Adipocyte (in vitro differentiated cells): ENCODE measurements at regions not wholly inside any gene's neighbourhood (a gene's known extent, or its start where the extent isn't known, plus 50 kb on each side); places are given as distances from the start of the nearest gene placed in this dataset.

Source experiments
- DNase-seq: peaks from one replicate; pipeline ENCODE4 v3.0.0-alpha.2; 2015; ENCODE audit warnings: low read depth
- H3K27me3 ChIP-seq: replicated peaks from 2 replicates; pipeline ENCODE4 v1.7.0; 2013; ENCODE audit warnings: mild to moderate bottlenecking, low read length, moderate library complexity; ENCODE audit not compliant: control insufficient read depth, insufficient read depth
- H3K36me3 ChIP-seq: 2 replicates; pipeline ENCODE4 v1.7.0; 2013; ENCODE audit warnings: low read length, mild to moderate bottlenecking, moderate library complexity; ENCODE audit not compliant: control insufficient read depth, insufficient read depth, severe bottlenecking
- H3K4me1 ChIP-seq: 2 replicates; pipeline ENCODE4 v1.7.0; 2013; ENCODE audit warnings: mild to moderate bottlenecking, low read length, moderate library complexity; ENCODE audit not compliant: control insufficient read depth, insufficient read depth
- H3K4me3 ChIP-seq: 2 replicates; pipeline ENCODE4 v1.7.0; 2013; ENCODE audit warnings: mild to moderate bottlenecking, low read length, moderate library complexity
- H3K9ac ChIP-seq: 2 replicates; pipeline ENCODE4 v1.7.0; 2013; ENCODE audit warnings: mild to moderate bottlenecking, low read length, moderate library complexity
- H3K9me3 ChIP-seq: 2 replicates; pipeline ENCODE4 v1.7.0; 2013; ENCODE audit warnings: mild to moderate bottlenecking, low read length, moderate library complexity; ENCODE audit not compliant: control insufficient read depth

DNA sequence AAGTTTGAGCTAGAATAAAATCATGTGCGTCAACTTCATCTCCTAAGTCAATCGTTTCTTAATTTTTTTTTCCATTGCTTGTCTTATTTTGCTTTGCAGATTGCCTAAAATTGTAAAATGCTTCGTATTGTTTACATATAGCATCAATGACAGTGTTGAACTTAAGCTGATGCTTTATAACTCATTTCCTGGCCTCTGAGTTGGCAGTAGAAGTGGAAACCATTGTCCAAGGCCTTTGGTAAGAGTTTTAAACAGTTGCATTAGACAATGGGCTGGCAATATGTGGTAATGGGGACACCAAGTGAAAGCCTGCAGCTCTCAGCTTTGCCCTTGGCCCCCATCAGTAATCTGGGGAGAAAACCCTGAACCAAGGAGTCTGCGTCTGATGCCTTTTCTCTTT is 154.8 kb upstream of the GAS1 start:
- H3K36me3 ChIP-seq = no peaks in the 10 kb centered on the region
- no peaks in the 10 kb centered on the region for H3K27me3 ChIP-seq
- H3K4me1 ChIP-seq = peaks cover 11% of the 10 kb centered on the region
- no peak overlapping the region for H3K4me3 ChIP-seq
- no peak for DNase-seq
- no peaks in the 10 kb centered on the region for H3K9me3 ChIP-seq
- H3K9ac ChIP-seq = no peak overlapping the region

DNA sequence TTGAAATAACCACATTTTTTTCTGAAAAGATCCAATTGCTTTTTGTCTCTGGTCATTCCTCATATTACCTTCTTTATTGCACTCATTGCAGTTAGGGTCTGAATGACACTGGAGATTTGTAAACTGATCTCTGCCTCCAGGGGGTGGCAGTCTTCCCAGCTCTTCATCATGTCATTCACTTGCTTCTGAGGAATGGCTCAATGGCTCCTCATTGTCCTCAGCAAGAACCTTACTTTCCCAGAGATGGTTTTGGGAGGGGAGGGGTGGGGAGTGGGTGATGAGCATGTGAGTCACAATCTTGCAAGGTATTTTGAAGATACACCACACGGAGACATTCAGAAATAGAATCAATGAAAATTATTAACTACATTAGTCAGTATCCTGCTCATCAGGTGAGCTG is 159.8 kb upstream of the GAS1 start:
- Histone ChIP-seq H3K4me1 (peaks cover 25% of the 10 kb centered on the region), H3K36me3 (no peaks in the 10 kb centered on the region), H3K9ac (no peak overlapping the region), H3K27me3 (no peaks in the 10 kb centered on the region), H3K9me3 (no peaks in the 10 kb centered on the region), H3K4me3 (no peak overlapping the region)
- DNase-seq = no peak

DNA sequence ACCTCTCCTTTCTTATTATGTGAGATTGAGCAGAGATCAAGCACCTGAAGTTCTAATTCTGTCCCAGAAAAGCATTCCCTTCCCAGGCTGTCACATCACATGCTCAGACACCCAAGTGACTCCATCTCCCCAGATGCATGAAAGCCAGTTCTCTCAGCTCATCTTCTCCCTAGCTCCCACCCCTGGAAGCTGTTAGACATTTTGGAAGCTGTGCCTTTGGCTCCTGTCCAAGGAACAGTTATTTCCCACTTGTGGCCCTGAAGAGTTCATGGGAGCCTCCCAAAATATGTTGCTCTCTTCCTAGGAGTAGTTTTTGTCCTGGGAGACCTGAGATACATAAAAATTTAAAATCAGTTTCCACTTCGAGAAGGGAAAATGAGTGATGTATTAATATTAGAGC is 161.4 kb upstream of the GAS1 start:
- peaks cover 32% of the 10 kb centered on the region for H3K4me1 ChIP-seq
- H3K27me3 ChIP-seq = no peaks in the 10 kb centered on the region
- no peaks in the 10 kb centered on the region for H3K9me3 ChIP-seq
- H3K4me3 ChIP-seq = no peak overlapping the region
- no peak for DNase-seq
- no peaks in the 10 kb centered on the region for H3K36me3 ChIP-seq
- peak overlapping the region; percentile 13 for H3K9ac ChIP-seq

DNA sequence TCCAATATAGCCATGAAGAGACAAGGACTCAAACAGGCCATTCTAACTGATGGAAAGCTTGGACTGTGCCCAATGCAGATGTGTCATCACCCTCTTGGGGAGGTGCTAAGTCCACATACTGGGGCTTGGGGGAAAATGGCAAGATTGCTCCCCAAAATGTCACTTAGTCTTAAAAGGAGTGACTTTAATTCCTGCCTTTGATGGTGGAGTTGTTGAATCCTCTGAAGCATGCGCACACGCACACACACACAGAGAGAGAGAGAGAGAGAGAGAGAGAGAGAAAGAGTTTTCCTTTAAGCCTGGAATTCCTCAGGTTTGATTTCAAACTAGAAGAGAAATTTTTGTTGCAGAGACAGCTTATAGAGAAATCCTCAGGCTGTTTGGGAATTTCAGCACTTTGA is 161.9 kb upstream of the GAS1 start:
- peak; percentile 39 for DNase-seq
- no peaks in the 10 kb centered on the region for H3K27me3 ChIP-seq
- peaks cover 32% of the 10 kb centered on the region for H3K4me1 ChIP-seq
- peak overlapping the region; percentile 78 for H3K9ac ChIP-seq
- H3K9me3 ChIP-seq = no peaks in the 10 kb centered on the region
- H3K4me3 ChIP-seq = no peak overlapping the region
- H3K36me3 ChIP-seq = no peaks in the 10 kb centered on the region

DNA sequence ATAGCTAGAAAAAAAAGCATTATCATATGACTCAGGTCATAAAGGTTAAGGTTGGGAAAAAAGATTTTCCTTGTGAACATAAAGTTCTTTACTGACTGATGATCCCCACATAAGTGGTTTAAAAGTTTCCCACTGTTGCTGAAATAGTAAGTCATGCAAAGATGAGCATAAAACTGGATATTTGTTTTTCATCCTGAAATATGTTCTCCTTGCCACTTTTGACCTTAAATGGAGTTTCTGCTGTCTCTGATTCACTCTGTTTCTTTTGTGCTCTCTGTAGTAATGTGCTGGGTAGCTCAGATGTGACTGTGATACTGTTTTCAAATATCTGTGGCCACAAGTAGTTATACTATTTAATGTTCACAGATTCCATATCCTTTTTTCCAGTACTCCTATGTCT is 162.5 kb upstream of the GAS1 start:
- H3K9ac ChIP-seq = peak overlapping the region; percentile 82
- H3K4me1 ChIP-seq = peaks cover 32% of the 10 kb centered on the region
- H3K9me3 ChIP-seq = no peaks in the 10 kb centered on the region
- H3K36me3 ChIP-seq = no peaks in the 10 kb centered on the region
- DNase-seq = peak; percentile 58
- no peaks in the 10 kb centered on the region for H3K27me3 ChIP-seq
- no peak overlapping the region for H3K4me3 ChIP-seq

DNA sequence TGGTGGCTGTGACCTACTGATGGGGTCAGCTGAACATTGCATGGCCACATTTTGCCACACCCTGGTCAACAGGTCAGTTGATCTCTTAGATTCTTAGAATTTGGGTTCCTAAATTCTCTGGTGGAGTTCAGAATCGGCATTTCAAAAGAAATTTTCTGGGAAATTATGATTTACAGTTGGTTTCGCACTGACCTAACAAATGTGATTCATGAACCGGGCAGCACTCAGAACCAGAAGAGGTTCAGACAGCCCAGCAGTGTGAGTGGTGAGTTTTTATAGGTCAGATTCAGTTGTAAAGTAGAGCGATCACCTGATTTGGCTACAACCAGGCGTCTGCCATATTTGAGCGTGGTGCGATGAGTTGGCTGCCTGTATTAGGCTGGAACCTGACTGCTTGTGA is 163.7 kb upstream of the GAS1 start:
- H3K27me3 ChIP-seq = no peaks in the 10 kb centered on the region
- H3K36me3 ChIP-seq = no peaks in the 10 kb centered on the region
- no peak for DNase-seq
- peaks cover 40% of the 10 kb centered on the region for H3K4me1 ChIP-seq
- H3K4me3 ChIP-seq = no peak overlapping the region
- H3K9ac ChIP-seq = peak overlapping the region; percentile 82
- H3K9me3 ChIP-seq = no peaks in the 10 kb centered on the region

DNA sequence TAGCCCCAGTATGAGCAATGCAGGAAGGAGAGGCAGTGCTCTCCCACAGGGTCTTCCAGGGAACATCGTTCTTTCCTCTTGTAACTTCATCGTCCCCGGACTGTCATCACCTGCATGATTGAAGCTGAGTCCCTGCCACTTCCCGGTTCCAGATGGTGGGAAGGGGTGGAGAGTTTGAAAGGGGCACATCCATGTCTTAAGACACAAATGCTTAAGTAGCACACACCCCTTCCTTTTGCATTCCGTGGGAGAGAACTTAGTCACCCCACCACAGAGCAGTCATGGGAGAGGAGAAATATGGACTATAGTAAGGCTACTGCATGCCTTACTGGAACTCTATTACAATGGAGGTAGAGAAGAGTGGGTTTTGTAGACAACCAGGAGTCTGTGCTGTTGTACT is 165.3 kb upstream of the GAS1 start:
- Histone ChIP-seq H3K27me3 (no peaks in the 10 kb centered on the region), H3K4me1 (peaks cover 48% of the 10 kb centered on the region), H3K9me3 (no peaks in the 10 kb centered on the region), H3K4me3 (no peak overlapping the region), H3K9ac (peak overlapping the region; percentile 6), H3K36me3 (no peaks in the 10 kb centered on the region)
- DNase-seq = no peak

DNA sequence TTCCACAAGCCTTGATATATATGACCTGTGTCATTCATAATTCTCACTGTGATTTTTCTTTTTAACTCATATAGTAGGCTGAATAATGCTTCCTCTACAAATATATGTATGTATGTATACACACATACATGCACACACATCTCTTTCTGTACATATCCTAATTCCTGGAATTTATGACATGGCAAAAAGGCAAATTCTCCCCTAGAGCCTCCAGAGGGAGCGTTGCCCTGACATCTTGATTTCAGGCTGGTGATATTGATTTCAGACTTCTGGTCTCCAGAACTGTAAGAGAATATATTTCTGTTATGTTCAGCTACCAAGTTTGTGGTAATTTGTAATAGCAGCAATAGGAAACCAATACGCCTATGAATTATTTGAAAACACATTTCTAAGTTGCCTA is 166.6 kb upstream of the GAS1 start:
- Histone ChIP-seq H3K4me3 (no peak overlapping the region), H3K9ac (no peak overlapping the region), H3K4me1 (peaks cover 44% of the 10 kb centered on the region), H3K27me3 (no peaks in the 10 kb centered on the region), H3K36me3 (no peaks in the 10 kb centered on the region), H3K9me3 (no peaks in the 10 kb centered on the region)
- DNase-seq = no peak

DNA sequence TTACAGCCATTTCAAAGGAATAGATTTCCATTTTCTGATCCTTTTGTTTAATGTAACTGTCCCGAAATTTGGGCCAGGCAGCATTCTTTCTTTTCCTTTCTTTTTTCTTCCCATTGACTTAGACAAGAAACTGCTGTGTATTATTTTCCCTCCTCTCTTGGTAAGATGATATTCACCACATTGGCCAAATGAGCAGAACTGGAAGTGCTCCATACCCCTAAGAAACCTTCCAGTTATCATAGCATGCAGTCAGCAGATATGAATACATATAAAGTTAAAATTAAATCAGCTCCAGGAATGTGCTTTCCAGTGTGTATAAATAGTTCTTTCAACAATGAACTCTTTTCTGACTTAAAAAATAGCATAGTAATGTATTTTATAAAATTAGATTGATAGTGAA is 168.5 kb upstream of the GAS1 start:
- Histone ChIP-seq H3K4me1 (peaks cover 34% of the 10 kb centered on the region), H3K36me3 (no peaks in the 10 kb centered on the region), H3K9me3 (no peaks in the 10 kb centered on the region), H3K27me3 (no peaks in the 10 kb centered on the region), H3K4me3 (peak overlapping the region; percentile 13), H3K9ac (peak overlapping the region; percentile 68)
- DNase-seq = peak; percentile 76

DNA sequence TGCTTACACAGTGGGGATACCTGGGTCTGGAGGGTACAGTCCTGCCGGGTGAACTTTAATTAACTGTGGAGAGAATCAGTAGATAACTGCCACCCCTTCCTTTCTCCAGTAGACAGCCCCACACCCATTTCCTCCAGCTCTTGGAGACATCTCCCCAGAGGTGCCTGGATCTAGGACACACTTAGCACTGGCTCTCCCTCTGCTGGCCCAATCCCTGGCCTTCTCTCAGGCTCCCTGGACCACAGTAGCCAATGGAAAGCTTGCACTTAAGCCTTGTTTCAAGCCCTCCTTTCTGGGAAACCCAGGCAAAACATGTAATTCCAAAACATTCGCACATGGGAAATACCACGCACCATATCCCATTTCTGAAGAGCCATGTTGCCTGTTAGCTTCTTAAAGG is 169.2 kb upstream of the GAS1 start:
- Histone ChIP-seq H3K36me3 (no peaks in the 10 kb centered on the region), H3K4me3 (no peak overlapping the region), H3K27me3 (no peaks in the 10 kb centered on the region), H3K9me3 (no peaks in the 10 kb centered on the region), H3K9ac (peak overlapping the region; percentile 45), H3K4me1 (peaks cover 38% of the 10 kb centered on the region)
- DNase-seq = no peak

DNA sequence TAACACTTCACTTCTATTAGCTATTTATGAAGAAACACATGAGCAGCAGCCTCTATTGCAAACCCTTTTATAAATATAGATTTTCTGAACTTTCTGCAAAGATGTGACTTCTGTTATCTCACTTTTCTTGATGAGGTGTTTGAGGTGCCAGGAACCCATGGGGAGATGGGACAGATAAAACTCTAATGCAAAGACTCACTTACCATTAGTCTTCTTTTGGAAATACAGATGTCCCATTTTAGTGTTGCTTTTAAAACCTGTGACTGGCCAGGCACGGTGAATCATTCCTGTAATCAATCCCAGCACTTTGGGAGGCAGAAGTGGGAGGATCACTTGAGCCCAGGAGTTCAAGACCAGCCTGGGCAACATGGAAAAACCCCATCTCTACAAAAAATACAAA is 171.3 kb upstream of the GAS1 start:
- Histone ChIP-seq H3K4me1 (peaks cover 44% of the 10 kb centered on the region), H3K36me3 (no peaks in the 10 kb centered on the region), H3K27me3 (no peaks in the 10 kb centered on the region), H3K4me3 (no peak overlapping the region), H3K9ac (no peak overlapping the region), H3K9me3 (no peaks in the 10 kb centered on the region)
- no peak for DNase-seq

DNA sequence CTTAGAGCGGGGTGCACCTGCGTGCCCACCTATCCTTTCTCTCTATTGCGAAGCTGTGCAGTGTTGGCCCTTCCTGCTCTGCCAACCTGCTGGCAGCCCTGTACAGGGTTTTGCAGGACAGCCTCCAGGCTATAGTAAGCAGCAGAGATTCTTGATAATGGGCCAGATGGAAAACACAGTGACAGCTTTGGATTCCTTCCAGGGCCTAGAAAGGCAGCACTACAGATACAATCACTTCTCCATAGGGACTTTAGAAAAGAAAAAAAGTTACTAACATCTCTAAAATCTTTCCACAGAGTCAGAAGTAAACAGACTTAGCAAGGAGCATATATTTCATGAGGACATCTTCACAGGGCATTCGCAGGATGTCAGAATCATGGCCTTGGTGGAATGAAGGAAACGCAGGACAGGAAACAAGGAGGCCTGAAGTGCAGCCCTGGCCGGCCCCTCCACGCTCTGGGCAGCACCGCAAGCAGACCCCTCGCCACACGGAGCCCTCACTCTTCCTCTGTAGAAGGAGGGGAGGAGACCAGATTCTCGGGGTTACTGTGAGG is 172.1 kb upstream of the GAS1 start:
- peaks cover 48% of the 10 kb centered on the region for H3K4me1 ChIP-seq
- DNase-seq = peak; percentile 92
- H3K9ac ChIP-seq = peak overlapping the region; percentile 57
- no peaks in the 10 kb centered on the region for H3K9me3 ChIP-seq
- no peaks in the 10 kb centered on the region for H3K36me3 ChIP-seq
- no peaks in the 10 kb centered on the region for H3K27me3 ChIP-seq
- no peak overlapping the region for H3K4me3 ChIP-seq
